Liver (tissue), 8 donors: ENCODE measurements at regions not wholly inside any gene's neighbourhood (a gene's known extent, or its start where the extent isn't known, plus 50 kb on each side); places are given as distances from the start of the nearest gene placed in this dataset.

Source experiments
- DNase-seq: peaks from one replicate; pipeline ENCODE4 v3.0.0-alpha.2; 2017; ENCODE audit warnings: low spot score
- H3K27ac ChIP-seq, 2 donors: one replicate each; pipeline ENCODE4 v1.7.0; 2013; ENCODE audit warnings: inconsistent platforms in 2 of 2, low read length in 2 of 2, control low read depth in 1 of 2, low read depth in 1 of 2, mild to moderate bottlenecking in 1 of 2
- H3K27me3 ChIP-seq, 4 donors: one replicate each; pipeline versions ENCODE4 v1.6.1 to v1.7.0; 2013; ENCODE audit warnings: low read length in 3 of 4, inconsistent platforms in 1 of 4, mild to moderate bottlenecking in 1 of 4, moderate library complexity in 1 of 4; ENCODE audit not compliant: control insufficient read depth in 4 of 4, insufficient read depth in 4 of 4
- H3K36me3 ChIP-seq, 4 donors: one replicate each; pipeline versions ENCODE4 v1.6.1 to v1.7.0; 2013; ENCODE audit warnings: low read length in 3 of 4, mild to moderate bottlenecking in 3 of 4, low read depth in 1 of 4, moderate library complexity in 1 of 4; ENCODE audit not compliant: control insufficient read depth in 4 of 4, insufficient read depth in 3 of 4
- H3K4me1 ChIP-seq, 4 donors: one replicate each; pipeline versions ENCODE4 v1.6.1 to v1.7.0; 2013; ENCODE audit warnings: low read length in 3 of 4, mild to moderate bottlenecking in 3 of 4, moderate library complexity in 1 of 4; ENCODE audit not compliant: control insufficient read depth in 4 of 4, insufficient read depth in 4 of 4
- H3K4me3 ChIP-seq, 3 donors: one replicate each; pipeline versions ENCODE4 v1.6.1 to v1.7.0; 2013; ENCODE audit warnings: low read length in 3 of 3, control low read depth in 1 of 3, low read depth in 1 of 3, mild to moderate bottlenecking in 1 of 3
- H3K9ac ChIP-seq, 2 donors: one replicate each; pipeline ENCODE4 v1.7.0; 2013; ENCODE audit warnings: low read length in 2 of 2, mild to moderate bottlenecking in 2 of 2, moderate library complexity in 2 of 2, control low read depth in 1 of 2, low read depth in 1 of 2
- H3K9me3 ChIP-seq, 4 donors: one replicate each; pipeline versions ENCODE4 v1.6.1 to v1.7.0; 2013; ENCODE audit warnings: low read length in 3 of 4; ENCODE audit not compliant: control insufficient read depth in 4 of 4
- CTCF ChIP-seq: fragments of 150-350 bp; IDR thresholded peaks from 2 replicates; pipeline ENCODE4 v1.5.1; 2017; ENCODE audit warnings: improper control_type of control experiment, low read depth, low read length; ENCODE audit not compliant: missing input control
- EGR1 ChIP-seq, 2 donors: IDR thresholded peaks; 2 replicates each; pipeline ENCODE4 v1.6.1; 2016 to 2018; ENCODE audit warnings: antibody characterized with exemption in 2 of 2, low read depth in 2 of 2
- FOXA2 ChIP-seq: IDR thresholded peaks from 2 replicates; pipeline ENCODE4 v1.6.1; 2016; ENCODE audit warnings: antibody characterized with exemption
- GABPA ChIP-seq, 2 donors: IDR thresholded peaks in 1 of 2; conservative IDR thresholded peaks in 1 of 2; 2 replicates each; pipeline ENCODE4 v1.6.1; 2016; ENCODE audit warnings: antibody characterized with exemption in 2 of 2, mild to moderate bottlenecking in 1 of 2, moderate library complexity in 1 of 2
- HNF4A ChIP-seq, 2 donors: conservative IDR thresholded peaks; 2 replicates each; pipeline ENCODE4 v1.6.1; 2016; ENCODE audit warnings: antibody characterized with exemption in 2 of 2, mild to moderate bottlenecking in 2 of 2
- HNF4G ChIP-seq: IDR thresholded peaks from 2 replicates; pipeline ENCODE4 v1.6.1; 2016; ENCODE audit warnings: antibody characterized with exemption
- RAD21 ChIP-seq, 2 donors: IDR thresholded peaks; 2 replicates each; pipeline ENCODE4 v1.6.1; 2016; ENCODE audit warnings: antibody characterized with exemption in 2 of 2, mild to moderate bottlenecking in 2 of 2
- REST ChIP-seq: IDR thresholded peaks from 2 replicates; pipeline ENCODE4 v1.6.1; 2016; ENCODE audit warnings: antibody characterized with exemption, mild to moderate bottlenecking
- SP1 ChIP-seq: IDR thresholded peaks from 2 replicates; pipeline ENCODE4 v1.6.1; 2018; ENCODE audit warnings: antibody characterized with exemption, mild to moderate bottlenecking
- TAF1 ChIP-seq: conservative IDR thresholded peaks from 2 replicates; pipeline ENCODE4 v1.6.1; 2016; ENCODE audit warnings: antibody characterized with exemption, mild to moderate bottlenecking
- YY1 ChIP-seq: IDR thresholded peaks from 2 replicates; pipeline ENCODE4 v1.6.1; 2016; ENCODE audit warnings: antibody characterized with exemption, mild to moderate bottlenecking
- WGBS: extraction: QIAGEN DNeasy Blood & Tissue Kit; methylation state at CpG from one replicate; pipeline ENCODE4 v1.1.7; 2013; 5-methylcytosine and 5-hydroxymethylcytosine counted together
- donor health status: healthy.
- donor health status: healthy.
- donor health status: healthy.
- donor health status: healthy.
- donor health status: healthy.

- Histone ChIP-seq H3K9me3 (no peaks in the 10 kb centered on the region), H3K36me3 (no peaks in the 10 kb centered on the region), H3K27ac (no peak overlapping the region), H3K27me3 (no peaks in the 10 kb centered on the region), H3K4me1 (no peaks in the 10 kb centered on the region), H3K9ac (no peak overlapping the region), H3K4me3 (no peak overlapping the region)
- TF ChIP-seq TAF1, result no peak
- TF ChIP-seq YY1, result no peak
- TF ChIP-seq EGR1 (IDR thresholded peaks at IDR 0.05; ENCODE audit: low read depth in 2 of 2), result no peak
- TF ChIP-seq REST, result no peak
- no peak for TF ChIP-seq CTCF
- no peak for TF ChIP-seq RAD21 (IDR thresholded peaks at IDR 0.05)
- 85% methylated on average over 5 of the region's 5 CpGs for WGBS
- no peak for DNase-seq
These were observed 231.2 kb upstream of the HAND2 start for GRCh38 chr4:173761236-173761635.

- no peak overlapping the region for H3K4me3 ChIP-seq
- WGBS, result 28% methylated on average over 1 of the region's 1 CpG
- TF ChIP-seq CTCF, result no peak
- no peak for TF ChIP-seq HNF4G
- no peak for TF ChIP-seq GABPA (IDR thresholded peaks at IDR 0.05 in 1 of 2, conservative IDR thresholded peaks at IDR 0.05 in 1 of 2)
- no peak for TF ChIP-seq RAD21 (IDR thresholded peaks at IDR 0.05)
- no peak for TF ChIP-seq SP1
- no peak for TF ChIP-seq HNF4A (conservative IDR thresholded peaks at IDR 0.05)
- no peak for TF ChIP-seq FOXA2
- TF ChIP-seq TAF1, result no peak
- no peak overlapping the region for H3K27ac ChIP-seq
- no peaks in the 10 kb centered on the region for H3K9me3 ChIP-seq
- no peaks in the 10 kb centered on the region for H3K27me3 ChIP-seq
- H3K36me3 ChIP-seq, result no peaks in the 10 kb centered on the region
- H3K9ac ChIP-seq, result no peak overlapping the region
- DNase-seq, result no peak
- H3K4me1 ChIP-seq, result no peaks in the 10 kb centered on the region
These were observed 228.1 kb upstream of the HAND2 start for GRCh38 chr4:173758132-173758531.
